DND-41 (cell line): ENCODE measurements at regions not wholly inside any gene's neighbourhood (a gene's known extent, or its start where the extent isn't known, plus 50 kb on each side); places are given as distances from the start of the nearest gene placed in this dataset.

Source experiments
- ATAC-seq: fragments of 200-7000 bp; cut with Tn5 transposase; 3 replicates; pipeline ENCODE4 v1.9.1; 2021; ENCODE audit warnings: low read depth; ENCODE audit not compliant: insufficient read depth
- DNase-seq: peaks from one replicate; pipeline ENCODE4 v3.0.0-alpha.2; 2020
- H2AFZ ChIP-seq: 2 replicates; pipeline ENCODE4 v1.6.0; 2012; ENCODE audit warnings: low read depth, low read length
- H3K27ac ChIP-seq: 2 replicates; pipeline ENCODE4 v1.5.1; 2012; ENCODE audit warnings: low read length, inconsistent platforms
- H3K27me3 ChIP-seq: fragments of 200-600 bp; sonication (generic); 2 replicates; pipeline ENCODE4 v1.6.0; 2012; ENCODE audit warnings: low read length, mild to moderate bottlenecking, inconsistent platforms; ENCODE audit not compliant: insufficient read depth, poor library complexity
- H3K36me3 ChIP-seq: 2 replicates; pipeline ENCODE4 v1.5.1; 2012; ENCODE audit warnings: low read length, inconsistent platforms; ENCODE audit not compliant: insufficient read depth
- H3K4me1 ChIP-seq: 2 replicates; pipeline ENCODE4 v1.5.1; 2012; ENCODE audit warnings: mild to moderate bottlenecking, low read length; ENCODE audit not compliant: insufficient read depth
- H3K4me2 ChIP-seq: 2 replicates; pipeline ENCODE4 v1.6.0; 2012; ENCODE audit warnings: mild to moderate bottlenecking, moderate library complexity, low read length, inconsistent platforms; ENCODE audit not compliant: insufficient read depth
- H3K4me3 ChIP-seq, 2 experiments: fragments of 200-600 bp in 1 of 2; shearing (Covaris generic) in 1 of 2; 2 replicates each; pipeline ENCODE4 v1.5.1; 2012 to 2016; ENCODE audit warnings: inconsistent platforms in 2 of 2, low read length in 2 of 2, mild to moderate bottlenecking in 2 of 2, low read depth in 1 of 2, moderate library complexity in 1 of 2
- H3K79me2 ChIP-seq: 2 replicates; pipeline ENCODE4 v1.6.0; 2012; ENCODE audit warnings: low read length, inconsistent platforms; ENCODE audit not compliant: insufficient read depth
- H3K9ac ChIP-seq: 2 replicates; pipeline ENCODE4 v1.6.0; 2012; ENCODE audit warnings: low read depth, mild to moderate bottlenecking, inconsistent platforms, low read length, moderate library complexity
- H3K9me3 ChIP-seq: 2 replicates; pipeline ENCODE4 v1.5.1; 2012; ENCODE audit warnings: low read length, moderate library complexity, mild to moderate bottlenecking, inconsistent platforms; ENCODE audit not compliant: insufficient read depth, severe bottlenecking
- H4K20me1 ChIP-seq: 2 replicates; pipeline ENCODE4 v1.6.0; 2012; ENCODE audit warnings: low read length; ENCODE audit not compliant: insufficient read depth
- CTCF ChIP-seq: IDR thresholded peaks from 2 replicates; pipeline ENCODE4 v1.5.1; 2012; ENCODE audit warnings: borderline replicate concordance, low read length, moderate library complexity, mild to moderate bottlenecking; ENCODE audit not compliant: poor library complexity, severe bottlenecking; ENCODE audit errors: extremely low read depth
- EZH2 ChIP-seq: IDR thresholded peaks from 3 replicates; pipeline ENCODE4 v1.6.1; 2012; ENCODE audit warnings: borderline replicate concordance, low read depth, mild to moderate bottlenecking, moderate library complexity, low read length, inconsistent platforms; ENCODE audit not compliant: severe bottlenecking

- no peaks in the 10 kb centered on the region for H3K79me2 ChIP-seq
- H3K4me2 ChIP-seq = no peak overlapping the region
- no peak overlapping the region for H3K27ac ChIP-seq
- no peak for TF ChIP-seq CTCF
- no peak for TF ChIP-seq EZH2
- ATAC-seq = no peak
- DNase-seq = no peak
- no peak overlapping the region for H3K4me3 ChIP-seq
- no peaks in the 10 kb centered on the region for H3K36me3 ChIP-seq
- H2AFZ ChIP-seq = no peak overlapping the region
- H3K9ac ChIP-seq = no peak overlapping the region
- H3K27me3 ChIP-seq = no peaks in the 10 kb centered on the region
- H4K20me1 ChIP-seq = no peaks in the 10 kb centered on the region
- no peaks in the 10 kb centered on the region for H3K4me1 ChIP-seq
- no peaks in the 10 kb centered on the region for H3K9me3 ChIP-seq
Observed at GRCh38 chr16:65910291-65910690, 456.2 kb upstream of the CDH5 start.

- H3K9me3 ChIP-seq = no peaks in the 10 kb centered on the region
- TF ChIP-seq CTCF = no peak
- no peak for TF ChIP-seq EZH2
- H4K20me1 ChIP-seq = no peaks in the 10 kb centered on the region
- H2AFZ ChIP-seq = no peak overlapping the region
- H3K4me1 ChIP-seq = no peaks in the 10 kb centered on the region
- DNase-seq = peak; percentile 42
- H3K36me3 ChIP-seq = no peaks in the 10 kb centered on the region
- H3K79me2 ChIP-seq = no peaks in the 10 kb centered on the region
- H3K4me3 ChIP-seq = no peak overlapping the region
- no peak overlapping the region for H3K4me2 ChIP-seq
- H3K9ac ChIP-seq = no peak overlapping the region
- peak; percentile 85 for ATAC-seq
- no peaks in the 10 kb centered on the region for H3K27me3 ChIP-seq
- H3K27ac ChIP-seq = no peak overlapping the region
Observed at GRCh38 chr16:65909310-65910050, 457.0 kb upstream of the CDH5 start.

GRCh38 chr16:65908568-65908967 is 457.9 kb upstream of the CDH5 start:
- no peak overlapping the region for H3K4me2 ChIP-seq
- H3K36me3 ChIP-seq = no peaks in the 10 kb centered on the region
- ATAC-seq (no peak), DNase-seq (no peak)
- no peak overlapping the region for H2AFZ ChIP-seq
- no peak overlapping the region for H3K4me3 ChIP-seq
- no peaks in the 10 kb centered on the region for H3K9me3 ChIP-seq
- no peak overlapping the region for H3K27ac ChIP-seq
- H3K27me3 ChIP-seq = no peaks in the 10 kb centered on the region
- H4K20me1 ChIP-seq = no peaks in the 10 kb centered on the region
- H3K79me2 ChIP-seq = no peaks in the 10 kb centered on the region
- no peak overlapping the region for H3K9ac ChIP-seq
- no peak for TF ChIP-seq EZH2
- TF ChIP-seq CTCF = no peak
- H3K4me1 ChIP-seq = no peaks in the 10 kb centered on the region

GRCh38 chr16:65905331-65905730 is 461.2 kb upstream of the CDH5 start:
- Histone ChIP-seq H3K9me3 (no peaks in the 10 kb centered on the region), H3K4me1 (no peaks in the 10 kb centered on the region), H3K4me2 (no peak overlapping the region), H4K20me1 (no peaks in the 10 kb centered on the region), H3K4me3 (no peak overlapping the region), H3K27me3 (no peaks in the 10 kb centered on the region), H2AFZ (no peak overlapping the region), H3K36me3 (no peaks in the 10 kb centered on the region), H3K79me2 (no peaks in the 10 kb centered on the region), H3K27ac (no peak overlapping the region), H3K9ac (no peak overlapping the region)
- no peak for DNase-seq
- TF ChIP-seq EZH2 (no peak), CTCF (no peak)
- no peak for ATAC-seq
